ENCODE measurements at regions not wholly inside any gene's neighbourhood (a gene's known extent, or its start where the extent isn't known, plus 50 kb on each side); places are given as distances from the start of the nearest gene placed in this dataset.

- no peak for DNase-seq (ENCODE audit: low spot score)
These were observed 692.4 kb downstream of the PCDH19 start for GRCh38 chrX:99717716-99718115.

GRCh38 chrX:99705701-99706100 is 704.4 kb downstream of the PCDH19 start:
- DNase-seq (ENCODE audit: low spot score): no peak

GRCh38 chrX:99703473-99703872 is 706.6 kb downstream of the PCDH19 start:
- no peak for DNase-seq (ENCODE audit: low spot score)

GRCh38 chrX:99698451-99698850 is 711.6 kb downstream of the PCDH19 start:
- no peak for DNase-seq (ENCODE audit: low spot score)

GRCh38 chrX:99663136-99663535 is 746.9 kb downstream of the PCDH19 start:
- no peak for DNase-seq (ENCODE audit: low spot score)

GRCh38 chrX:99654188-99654587 is 755.9 kb downstream of the PCDH19 start:
- no peak for DNase-seq (ENCODE audit: low spot score)

- DNase-seq (ENCODE audit: low spot score): no peak
These were observed 756.7 kb downstream of the PCDH19 start for GRCh38 chrX:99653352-99653751.

- DNase-seq (ENCODE audit: low spot score): no peak
These were observed 797.0 kb downstream of the PCDH19 start for GRCh38 chrX:99613041-99613440.

- DNase-seq (ENCODE audit: low spot score): no peak
These were observed 806.8 kb downstream of the PCDH19 start for GRCh38 chrX:99603091-99603814.

GRCh38 chrX:99602107-99602506 is 808.0 kb downstream of the PCDH19 start:
- DNase-seq (ENCODE audit: low spot score): no peak

- DNase-seq (ENCODE audit: low spot score): no peak
These were observed 821.1 kb downstream of the PCDH19 start for GRCh38 chrX:99588936-99589335.

GRCh38 chrX:99572711-99573110 is 837.4 kb downstream of the PCDH19 start:
- no peak for DNase-seq (ENCODE audit: low spot score)

GRCh38 chrX:99549381-99549780 is 860.7 kb downstream of the PCDH19 start:
- DNase-seq (ENCODE audit: low spot score): no peak

GRCh38 chrX:99522450-99522849 is 887.6 kb downstream of the PCDH19 start:
- no peak for DNase-seq (ENCODE audit: low spot score)

- DNase-seq (ENCODE audit: low spot score): no peak
These were observed 902.3 kb downstream of the PCDH19 start for GRCh38 chrX:99507768-99508167.

- DNase-seq (ENCODE audit: low spot score): no peak
These were observed 914.6 kb downstream of the PCDH19 start for GRCh38 chrX:99495453-99495852.

GRCh38 chrX:99494668-99495067 is 915.4 kb downstream of the PCDH19 start:
- DNase-seq (ENCODE audit: low spot score): no peak

GRCh38 chrX:99480728-99481127 is 929.3 kb downstream of the PCDH19 start:
- no peak for DNase-seq (ENCODE audit: low spot score)

- no peak for DNase-seq (ENCODE audit: low spot score)
These were observed 940.6 kb downstream of the PCDH19 start for GRCh38 chrX:99469439-99469838.

- DNase-seq (ENCODE audit: low spot score): no peak
These were observed 941.1 kb downstream of the PCDH19 start for GRCh38 chrX:99468993-99469392.

- DNase-seq (ENCODE audit: low spot score): no peak
These were observed 948.9 kb downstream of the PCDH19 start for GRCh38 chrX:99461223-99461622.

- no peak for DNase-seq (ENCODE audit: low spot score)
These were observed 964.7 kb downstream of the PCDH19 start for GRCh38 chrX:99445336-99445735.

- DNase-seq (ENCODE audit: low spot score): no peak
These were observed 988.3 kb downstream of the PCDH19 start for GRCh38 chrX:99421796-99422195.

- no peak for DNase-seq (ENCODE audit: low spot score)
These were observed 994.6 kb downstream of the PCDH19 start for GRCh38 chrX:99415470-99415869.

Data from pons (tissue), 1 donor.